Right lobe of liver (tissue), 6 donors: ENCODE measurements at regions not wholly inside any gene's neighbourhood (a gene's known extent, or its start where the extent isn't known, plus 50 kb on each side); places are given as distances from the start of the nearest gene placed in this dataset.

Experiments
- ATAC-seq, 4 donors: fragments of 200-7000 bp; cut with Tn5 transposase; one replicate each; pipeline ENCODE4 v1.9.1; 2020; ENCODE audit warnings: mild to moderate bottlenecking in 4 of 4, moderate library complexity in 4 of 4
- DNase-seq, 3 donors: peaks; one replicate each; pipeline ENCODE4 v3.0.0-alpha.2; 2020
- H3K27ac ChIP-seq, 3 donors: fragments of 200-600 bp; one replicate each; pipeline ENCODE4 v1.8.0; 2022
- H3K27me3 ChIP-seq, 2 donors: fragments of 200-600 bp; one replicate each; pipeline ENCODE4 v1.8.0; 2022
- H3K36me3 ChIP-seq, 4 donors: fragments of 200-600 bp; sonication (generic) in 1 of 4; one replicate each; pipeline versions ENCODE4 v1.5.1 to v1.8.0; 2017 to 2022; ENCODE audit warnings: control low read depth in 1 of 4
- H3K4me1 ChIP-seq, 4 donors: fragments of 200-600 bp; sonication (generic) in 1 of 4; one replicate each; pipeline versions ENCODE4 v1.5.1 to v1.8.0; 2017 to 2022; ENCODE audit warnings: control low read depth in 1 of 4
- H3K4me3 ChIP-seq, 3 donors: fragments of 200-600 bp; one replicate each; pipeline ENCODE4 v1.8.0; 2022
- H3K9me3 ChIP-seq, 4 donors: fragments of 200-600 bp; sonication (generic) in 1 of 4; one replicate each; pipeline versions ENCODE4 v1.5.1 to v1.8.0; 2017 to 2022; ENCODE audit warnings: control low read depth in 1 of 4
- POLR2A ChIP-seq: fragments of 450-650 bp; IDR thresholded peaks from one replicate; pipeline ENCODE4 v1.6.1; 2017; ENCODE audit warnings: antibody characterized with exemption, mild to moderate bottlenecking
- WGBS: methylation state at CpG from one replicate; pipeline ENCODE4 v1.1.6; 2018; ENCODE audit warnings: low coverage, low lambda C conversion rate; ENCODE audit not compliant: insufficient coverage; ENCODE audit errors: missing lambda C conversion rate; 5-methylcytosine and 5-hydroxymethylcytosine counted together
- intact Hi-C, 2 donors: fragments of 100-400 bp; cut with DNase I; formaldehyde crosslinking; loops; one replicate each; pipeline versions ENCODE4 v1.11.2 to v1.14.1; 2022
- TF ChIP-seq, protein P1 (sequence below), 4 donors: fragments of 200-600 bp in 3 of 4; fragments of 450-650 bp in 1 of 4; IDR thresholded peaks; one replicate each; pipeline versions ENCODE4 v1.5.1 to v1.8.0; 2016 to 2022; ENCODE audit warnings: antibody characterized with exemption in 4 of 4, mild to moderate bottlenecking in 2 of 4
- donor health status: DM: no; HTN: yes; CAD: no.
- donor health status: DM: no; HTN: no; CAD: no.
- donor health status: DM: no; HTN: no; CAD: no.
- donor health status: DM: no; HTN: yes; CAD: no.
- donor health status: DM: no; HTN: yes; CAD: no.

GRCh38 chr2:16073921-16074425 is 133.6 kb downstream of the MYCN start:
- DNase-seq (no peak), ATAC-seq (peak in 1 of 4 donors; percentile 23)
- Histone ChIP-seq H3K4me1 (no peaks in the 10 kb centered on the region), H3K27ac (no peak overlapping the region), H3K4me3 (no peak overlapping the region), H3K36me3 (no peaks in the 10 kb centered on the region), H3K9me3 (no peaks in the 10 kb centered on the region), H3K27me3 (no peaks in the 10 kb centered on the region)
- intact Hi-C loops: no loop called here
- TF ChIP-seq, protein P1, sequence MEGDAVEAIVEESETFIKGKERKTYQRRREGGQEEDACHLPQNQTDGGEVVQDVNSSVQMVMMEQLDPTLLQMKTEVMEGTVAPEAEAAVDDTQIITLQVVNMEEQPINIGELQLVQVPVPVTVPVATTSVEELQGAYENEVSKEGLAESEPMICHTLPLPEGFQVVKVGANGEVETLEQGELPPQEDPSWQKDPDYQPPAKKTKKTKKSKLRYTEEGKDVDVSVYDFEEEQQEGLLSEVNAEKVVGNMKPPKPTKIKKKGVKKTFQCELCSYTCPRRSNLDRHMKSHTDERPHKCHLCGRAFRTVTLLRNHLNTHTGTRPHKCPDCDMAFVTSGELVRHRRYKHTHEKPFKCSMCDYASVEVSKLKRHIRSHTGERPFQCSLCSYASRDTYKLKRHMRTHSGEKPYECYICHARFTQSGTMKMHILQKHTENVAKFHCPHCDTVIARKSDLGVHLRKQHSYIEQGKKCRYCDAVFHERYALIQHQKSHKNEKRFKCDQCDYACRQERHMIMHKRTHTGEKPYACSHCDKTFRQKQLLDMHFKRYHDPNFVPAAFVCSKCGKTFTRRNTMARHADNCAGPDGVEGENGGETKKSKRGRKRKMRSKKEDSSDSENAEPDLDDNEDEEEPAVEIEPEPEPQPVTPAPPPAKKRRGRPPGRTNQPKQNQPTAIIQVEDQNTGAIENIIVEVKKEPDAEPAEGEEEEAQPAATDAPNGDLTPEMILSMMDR (IDR thresholded peaks at IDR 0.05): no peak
- TF ChIP-seq POLR2A: no peak
- 75% methylated on average over 4 of the region's 9 CpGs for WGBS

- 72% methylated on average over 3 of the region's 4 CpGs for WGBS
- Histone ChIP-seq H3K9me3 (no peaks in the 10 kb centered on the region), H3K4me3 (no peak overlapping the region), H3K36me3 (no peaks in the 10 kb centered on the region), H3K27ac (no peak overlapping the region), H3K27me3 (no peaks in the 10 kb centered on the region), H3K4me1 (no peaks in the 10 kb centered on the region)
- ATAC-seq (no peak), DNase-seq (no peak)
- TF ChIP-seq POLR2A: no peak
- TF ChIP-seq, protein P1 (IDR thresholded peaks at IDR 0.05): no peak
- intact Hi-C loops: no loop called here
Measured at GRCh38 chr2:16073471-16073870, 133.1 kb downstream of the MYCN start.

GRCh38 chr2:16072638-16073290 is 132.4 kb downstream of the MYCN start:
- DNase-seq (no peak), ATAC-seq (no peak)
- Histone ChIP-seq H3K9me3 (no peaks in the 10 kb centered on the region), H3K27me3 (no peaks in the 10 kb centered on the region), H3K4me1 (no peaks in the 10 kb centered on the region), H3K4me3 (no peak overlapping the region), H3K27ac (no peak overlapping the region), H3K36me3 (no peaks in the 10 kb centered on the region)
- intact Hi-C loops: no loop called here
- 68% methylated on average over 4 of the region's 7 CpGs for WGBS
- no peak for TF ChIP-seq POLR2A
- TF ChIP-seq, protein P1 (IDR thresholded peaks at IDR 0.05): peak in 1 of 4 donors; percentile 10

- DNase-seq: no peak
- TF ChIP-seq POLR2A: no peak
- TF ChIP-seq, protein P1 (IDR thresholded peaks at IDR 0.05): no peak
Measured at GRCh38 chr2:16071865-16072637, 131.7 kb downstream of the MYCN start.

More at GRCh38 chr2:16071865-16072637, 131.7 kb downstream of the MYCN start:
- WGBS: 84% methylated on average over 12 of the region's 13 CpGs
- intact Hi-C loops: no loop called here
- Histone ChIP-seq H3K27me3 (no peaks in the 10 kb centered on the region), H3K27ac (no peak overlapping the region), H3K9me3 (no peaks in the 10 kb centered on the region), H3K4me1 (no peaks in the 10 kb centered on the region), H3K36me3 (no peaks in the 10 kb centered on the region), H3K4me3 (no peak overlapping the region)
- no peak for ATAC-seq
